Neural progenitor cell (in vitro differentiated cells): ENCODE measurements at regions not wholly inside any gene's neighbourhood (a gene's known extent, or its start where the extent isn't known, plus 50 kb on each side); places are given as distances from the start of the nearest gene placed in this dataset.

ENCODE experiments used
- DNase-seq: peaks from one replicate; pipeline ENCODE4 v3.0.0-alpha.2; 2016; ENCODE audit warnings: low spot score
- H2AFZ ChIP-seq: fragments of 200-600 bp; sonication (generic); replicated peaks from 2 replicates; pipeline ENCODE4 v1.6.1; 2016; ENCODE audit warnings: antibody characterized with exemption
- H3F3A ChIP-seq: fragments of 200-600 bp; sonication (generic); 2 replicates; pipeline ENCODE4 v1.6.1; 2016; ENCODE audit warnings: antibody characterized with exemption, low read depth
- H3K27ac ChIP-seq: fragments of 200-600 bp; sonication (generic); 2 replicates; pipeline ENCODE4 v1.5.1; 2016; ENCODE audit warnings: mild to moderate bottlenecking
- H3K27me3 ChIP-seq: fragments of 200-600 bp; sonication (generic); 2 replicates; pipeline ENCODE4 v1.6.1; 2016; ENCODE audit warnings: mild to moderate bottlenecking, moderate library complexity
- H3K36me3 ChIP-seq: fragments of 200-600 bp; sonication (generic); 2 replicates; pipeline ENCODE4 v1.5.1; 2016
- H3K4me1 ChIP-seq: fragments of 200-600 bp; sonication (generic); 2 replicates; pipeline ENCODE4 v1.6.1; 2016; ENCODE audit warnings: mixed run types
- H3K4me2 ChIP-seq: fragments of 200-600 bp; sonication (generic); 2 replicates; pipeline ENCODE4 v1.6.1; 2016
- H3K4me3 ChIP-seq: fragments of 200-600 bp; sonication (generic); 2 replicates; pipeline ENCODE4 v1.5.1; 2016
- H3K79me2 ChIP-seq: fragments of 200-600 bp; sonication (generic); 2 replicates; pipeline ENCODE4 v1.6.1; 2016; ENCODE audit warnings: low read depth
- H3K9ac ChIP-seq: fragments of 200-600 bp; sonication (generic); 2 replicates; pipeline ENCODE4 v1.6.1; 2016
- H3K9me3 ChIP-seq: fragments of 200-600 bp; sonication (generic); 2 replicates; pipeline ENCODE4 v1.5.1; 2016; ENCODE audit warnings: low read depth
- H4K20me1 ChIP-seq: fragments of 200-600 bp; sonication (generic); 2 replicates; pipeline ENCODE4 v1.6.1; 2016; ENCODE audit warnings: low read depth
- H3K27ac Mint-ChIP-seq: 3 replicates; pipeline ENCODE4 v1.8.0; 2021; ENCODE audit warnings: mixed read lengths
- H3K27me3 Mint-ChIP-seq: 2 replicates; pipeline ENCODE4 v1.8.0; 2022; ENCODE audit warnings: low read depth, mild to moderate bottlenecking, inconsistent platforms, moderate library complexity, mixed read lengths; ENCODE audit not compliant: insufficient read depth
- H3K36me3 Mint-ChIP-seq: 3 replicates; pipeline ENCODE4 v1.8.0; 2021; ENCODE audit warnings: mixed read lengths
- H3K4me1 Mint-ChIP-seq: 3 replicates; pipeline ENCODE4 v1.8.0; 2021; ENCODE audit warnings: mixed read lengths
- H3K4me3 Mint-ChIP-seq: 3 replicates; pipeline ENCODE4 v1.8.0; 2021; ENCODE audit warnings: mild to moderate bottlenecking, moderate library complexity, mixed read lengths
- H3K9me3 Mint-ChIP-seq: 3 replicates; pipeline ENCODE4 v1.8.0; 2020; ENCODE audit warnings: mixed read lengths
- CTCF ChIP-seq: fragments of 200-600 bp; sonication (generic); IDR thresholded peaks from 2 replicates; pipeline ENCODE4 v1.5.1; 2017; ENCODE audit warnings: antibody characterized with exemption, mild to moderate bottlenecking
- EZH2 ChIP-seq: fragments of 200-600 bp; sonication (generic); IDR thresholded peaks from 2 replicates; pipeline ENCODE4 v1.6.1; 2017; ENCODE audit warnings: antibody characterized with exemption, mild to moderate bottlenecking, moderate library complexity
- EZH2phosphoT487 ChIP-seq: fragments of 200-600 bp; sonication (generic); IDR thresholded peaks from 2 replicates; pipeline ENCODE4 v1.6.1; 2017; ENCODE audit warnings: antibody characterized with exemption

GRCh38 chr2:149816756-149817551 lies 229.4 kb upstream of the MMADHC start:
- Histone ChIP-seq H4K20me1 (no peaks in the 10 kb centered on the region), H3F3A (no peaks in the 10 kb centered on the region), H3K27me3 (no peaks in the 10 kb centered on the region), H3K79me2 (no peaks in the 10 kb centered on the region), H3K4me2 (no peak overlapping the region), H3K4me3 (no peak overlapping the region), H3K9me3 (no peaks in the 10 kb centered on the region), H3K36me3 (no peaks in the 10 kb centered on the region), H2AFZ (peak overlapping the region; percentile 40), H3K27ac (no peak overlapping the region), H3K4me1 (no peaks in the 10 kb centered on the region), H3K9ac (no peak overlapping the region)
- TF ChIP-seq CTCF (no peak), EZH2phosphoT487 (no peak), EZH2 (no peak)
- H3K36me3 Mint-ChIP-seq: no peaks in the 10 kb centered on the region
- no peak overlapping the region for H3K27ac Mint-ChIP-seq
- no peaks in the 10 kb centered on the region for H3K9me3 Mint-ChIP-seq
- H3K27me3 Mint-ChIP-seq: no peaks in the 10 kb centered on the region
- H3K4me1 Mint-ChIP-seq: peaks cover 3% of the 10 kb centered on the region
- H3K4me3 Mint-ChIP-seq: no peak overlapping the region
- no peak for DNase-seq

- Histone ChIP-seq H3K4me3 (no peak overlapping the region), H3K27ac (no peak overlapping the region), H3K9ac (no peak overlapping the region), H2AFZ (no peak overlapping the region), H3K79me2 (no peaks in the 10 kb centered on the region), H3F3A (no peaks in the 10 kb centered on the region), H3K27me3 (no peaks in the 10 kb centered on the region), H3K4me2 (no peak overlapping the region), H3K36me3 (no peaks in the 10 kb centered on the region), H3K9me3 (no peaks in the 10 kb centered on the region), H4K20me1 (no peaks in the 10 kb centered on the region), H3K4me1 (no peaks in the 10 kb centered on the region)
- TF ChIP-seq CTCF (no peak), EZH2 (no peak), EZH2phosphoT487 (no peak)
- Mint-ChIP-seq H3K27me3 (no peaks in the 10 kb centered on the region), H3K4me3 (no peak overlapping the region), H3K9me3 (no peaks in the 10 kb centered on the region), H3K4me1 (peaks cover 3% of the 10 kb centered on the region), H3K36me3 (no peaks in the 10 kb centered on the region), H3K27ac (no peak overlapping the region)
- DNase-seq: no peak
Observed at GRCh38 chr2:149815941-149816340, 228.4 kb upstream of the MMADHC start.

GRCh38 chr2:149814901-149815300 lies 227.3 kb upstream of the MMADHC start:
- Histone ChIP-seq H3K36me3 (no peaks in the 10 kb centered on the region), H3K4me1 (no peaks in the 10 kb centered on the region), H3K79me2 (no peaks in the 10 kb centered on the region), H3K9me3 (no peaks in the 10 kb centered on the region), H4K20me1 (no peaks in the 10 kb centered on the region), H3K4me2 (no peak overlapping the region), H3K4me3 (no peak overlapping the region), H3K27ac (no peak overlapping the region), H3F3A (no peaks in the 10 kb centered on the region), H3K9ac (no peak overlapping the region), H2AFZ (no peak overlapping the region), H3K27me3 (no peaks in the 10 kb centered on the region)
- Mint-ChIP-seq H3K4me3 (no peak overlapping the region), H3K27me3 (no peaks in the 10 kb centered on the region), H3K4me1 (peaks cover 3% of the 10 kb centered on the region), H3K36me3 (no peaks in the 10 kb centered on the region), H3K27ac (no peak overlapping the region), H3K9me3 (no peaks in the 10 kb centered on the region)
- DNase-seq: no peak
- TF ChIP-seq EZH2: no peak
- TF ChIP-seq CTCF: no peak
- TF ChIP-seq EZH2phosphoT487: no peak
